NCI-H524 treated with DMSO at 0.1 percent for 48 hours (cell line): ENCODE measurements at regions not wholly inside any gene's neighbourhood (a gene's known extent, or its start where the extent isn't known, plus 50 kb on each side); places are given as distances from the start of the nearest gene placed in this dataset.

Experiments used
- DNase-seq: peaks from one replicate; lab custom pipeline; 2025; lab: John Stamatoyannopoulos, UW

DNA sequence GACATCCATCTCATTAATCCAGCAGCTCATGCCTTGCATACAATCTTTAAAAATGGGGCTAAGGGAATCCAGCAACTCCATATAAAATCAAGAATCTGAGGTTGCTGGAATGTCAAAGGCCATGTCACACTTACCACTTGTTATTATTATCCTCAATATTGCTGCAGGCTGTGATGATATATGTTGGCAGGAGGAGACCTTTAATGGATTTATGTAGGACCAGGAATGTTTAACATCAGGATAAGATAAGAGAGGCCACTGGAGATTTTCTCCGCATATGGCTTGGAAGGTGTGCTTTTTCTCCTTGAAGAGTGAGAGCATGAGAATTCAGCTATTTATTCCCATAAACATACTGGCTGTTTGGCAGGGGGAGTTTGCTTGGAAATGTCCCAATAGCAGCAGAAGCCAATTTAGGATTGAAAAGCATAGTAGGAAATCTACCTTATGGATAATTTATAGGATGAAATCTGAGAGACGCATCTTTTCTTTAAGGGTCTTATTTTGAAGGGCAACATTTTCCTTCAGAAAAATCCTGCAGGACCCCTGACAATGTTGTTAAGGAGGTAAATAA lies 481.4 kb downstream of the AGTPBP1 start:
- DNase-seq: no peak

GRCh38 chr9:85258823-85259370 lies 482.9 kb downstream of the AGTPBP1 start:
- DNase-seq: no peak

DNA sequence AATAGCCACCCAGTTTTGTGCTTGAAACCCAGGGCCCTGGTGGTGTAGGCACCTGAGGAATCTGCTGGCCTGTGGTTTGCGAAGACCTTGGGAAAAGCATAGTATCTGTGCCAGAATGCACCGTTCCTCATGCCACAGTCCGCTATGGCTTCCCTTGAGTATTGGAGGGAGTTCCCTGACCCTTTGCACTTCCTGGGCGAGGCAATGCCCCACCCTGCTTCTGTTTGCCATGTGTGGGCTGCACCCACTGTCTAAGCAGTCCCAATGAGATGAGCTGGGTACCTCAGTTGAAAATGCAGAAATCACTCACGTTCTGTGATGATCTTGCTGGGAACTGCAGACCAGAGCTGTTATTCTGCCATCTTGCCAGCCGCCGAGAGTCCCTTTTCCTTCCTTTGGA lies 483.5 kb downstream of the AGTPBP1 start:
- DNase-seq: no peak

DNA sequence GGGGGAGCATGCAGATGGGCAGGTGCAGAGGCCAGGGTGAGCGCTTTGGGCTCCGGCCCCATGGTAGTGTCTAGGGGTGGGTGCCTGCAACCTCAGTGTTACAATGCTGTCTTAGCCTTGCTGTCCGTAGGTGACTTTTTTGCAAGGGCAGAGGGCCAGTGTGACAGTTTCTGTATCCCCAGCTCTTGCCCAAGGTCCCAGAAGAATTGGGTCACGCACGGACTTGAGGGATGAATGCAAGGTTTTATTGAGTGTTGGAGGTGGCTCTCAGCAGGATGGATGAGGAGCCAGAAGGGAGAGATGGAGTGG lies 492.5 kb downstream of the AGTPBP1 start:
- no peak for DNase-seq

DNA sequence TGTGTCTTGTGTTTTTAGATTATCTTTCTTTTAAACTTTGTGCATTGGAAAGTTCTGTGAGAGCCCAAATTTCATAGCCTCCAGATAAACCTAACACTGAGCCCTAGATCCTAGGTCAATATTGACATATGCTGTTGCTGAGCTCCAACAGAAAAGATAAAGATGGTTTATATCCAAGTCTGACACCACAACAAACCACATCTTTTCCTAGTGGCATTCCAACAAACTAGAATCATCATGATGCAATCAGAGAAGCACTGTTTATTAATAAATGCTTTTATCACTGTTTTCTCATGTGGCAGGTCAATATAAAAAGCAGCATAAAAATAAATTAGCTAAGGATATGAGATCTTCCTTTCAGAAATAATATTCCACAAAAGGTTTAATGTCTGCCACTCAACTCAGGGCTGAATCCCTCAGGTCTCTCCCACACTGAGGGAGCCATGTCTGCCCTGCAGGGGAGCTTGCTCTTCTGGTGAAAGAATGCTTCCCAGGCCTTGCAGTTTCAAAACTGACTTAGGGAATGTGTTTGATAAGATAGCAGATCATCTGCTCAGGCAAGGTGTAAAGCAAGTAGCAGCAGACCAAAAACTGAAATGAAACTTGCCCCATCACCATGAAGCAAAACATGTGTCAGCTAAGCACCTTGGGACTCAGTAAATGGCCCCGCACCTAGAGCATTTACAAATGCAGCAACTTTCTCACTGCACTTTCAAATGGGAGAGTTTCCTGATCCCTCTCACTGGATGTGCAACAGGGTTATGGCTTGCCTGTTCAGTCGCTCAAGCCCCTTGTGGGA lies 493.0 kb downstream of the AGTPBP1 start:
- no peak for DNase-seq

- DNase-seq: no peak
These were observed 495.2 kb downstream of the AGTPBP1 start for GRCh38 chr9:85246541-85246940.

DNA sequence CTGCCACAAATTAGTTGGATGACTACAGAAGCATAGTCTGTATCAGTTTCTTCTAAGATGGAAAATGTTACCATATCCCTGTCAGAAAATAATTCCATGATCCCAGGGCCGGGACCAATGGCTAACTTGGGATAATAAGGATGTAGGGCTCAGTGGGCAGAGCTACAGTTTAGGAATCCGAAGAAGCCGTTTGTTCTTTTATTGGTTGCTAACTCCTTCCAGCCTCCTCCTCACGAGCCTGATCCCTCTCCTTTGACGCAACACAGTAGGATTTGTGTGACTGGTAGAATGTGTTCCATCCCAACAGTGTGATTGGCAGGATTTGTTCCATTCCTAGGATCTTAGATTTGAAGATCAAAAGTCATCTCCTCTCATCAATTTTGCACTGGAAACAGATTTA lies 496.9 kb downstream of the AGTPBP1 start:
- no peak for DNase-seq

- no peak for DNase-seq
These were observed 497.8 kb downstream of the AGTPBP1 start for GRCh38 chr9:85243977-85244376.

GRCh38 chr9:85237478-85237877 lies 504.3 kb downstream of the AGTPBP1 start:
- no peak for DNase-seq

GRCh38 chr9:85230081-85230480 lies 511.7 kb downstream of the AGTPBP1 start:
- DNase-seq: no peak

DNA sequence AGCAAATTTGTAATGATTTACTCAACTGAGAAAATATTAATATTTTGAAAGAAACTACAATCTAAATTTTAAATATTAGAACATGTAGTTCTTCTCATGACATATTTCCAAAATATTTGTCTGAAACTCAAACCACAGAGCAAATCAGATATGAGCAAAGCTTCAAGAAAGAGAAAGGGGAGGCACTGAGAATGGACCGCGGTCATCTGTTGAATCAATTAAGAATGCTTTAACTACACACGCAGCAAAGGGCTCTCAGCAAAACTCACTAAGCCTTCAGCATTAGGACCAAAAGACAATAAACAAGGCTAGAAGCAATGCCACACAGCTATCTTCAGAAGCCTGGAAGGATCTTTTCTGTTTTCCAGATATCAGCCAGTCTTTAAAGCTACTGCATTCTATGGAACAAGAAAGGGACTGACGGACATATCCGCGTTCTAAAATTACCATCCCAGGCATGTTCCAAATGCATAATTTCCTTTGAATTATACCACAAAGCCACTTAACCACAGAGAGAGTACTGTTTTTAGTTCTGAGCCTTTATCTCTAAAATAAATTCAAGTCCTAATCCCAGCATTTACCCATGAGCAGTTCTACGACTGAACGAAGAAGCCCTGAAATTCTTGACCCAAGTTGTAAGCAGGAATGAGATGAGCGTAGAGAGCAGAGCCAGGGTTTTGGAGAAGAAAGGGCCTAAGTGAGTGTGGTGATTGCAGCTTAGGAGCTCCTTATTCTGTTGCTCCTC lies 513.5 kb downstream of the AGTPBP1 start:
- DNase-seq: no peak

- DNase-seq: no peak
These were observed 516.6 kb downstream of the AGTPBP1 start for GRCh38 chr9:85225180-85225579.

DNA sequence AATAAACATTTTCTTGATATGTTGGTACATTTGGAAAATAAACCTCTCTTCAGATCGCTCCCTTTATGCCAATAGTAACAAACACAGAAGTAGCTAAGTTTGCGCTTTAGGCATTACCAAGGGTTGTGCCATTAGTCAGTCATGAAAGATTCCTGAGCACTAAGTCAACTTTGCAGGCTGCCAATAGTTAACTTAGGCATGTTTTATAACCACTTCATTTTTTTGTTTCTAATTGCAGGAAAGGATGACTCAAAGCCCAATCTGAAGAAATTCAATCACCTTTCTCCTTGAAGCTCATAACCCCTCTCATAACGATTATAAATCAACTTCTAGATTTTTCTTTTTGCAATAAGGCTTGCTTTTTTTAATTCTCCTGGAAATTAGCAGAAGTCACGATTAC lies 517.0 kb downstream of the AGTPBP1 start:
- DNase-seq: no peak

DNA sequence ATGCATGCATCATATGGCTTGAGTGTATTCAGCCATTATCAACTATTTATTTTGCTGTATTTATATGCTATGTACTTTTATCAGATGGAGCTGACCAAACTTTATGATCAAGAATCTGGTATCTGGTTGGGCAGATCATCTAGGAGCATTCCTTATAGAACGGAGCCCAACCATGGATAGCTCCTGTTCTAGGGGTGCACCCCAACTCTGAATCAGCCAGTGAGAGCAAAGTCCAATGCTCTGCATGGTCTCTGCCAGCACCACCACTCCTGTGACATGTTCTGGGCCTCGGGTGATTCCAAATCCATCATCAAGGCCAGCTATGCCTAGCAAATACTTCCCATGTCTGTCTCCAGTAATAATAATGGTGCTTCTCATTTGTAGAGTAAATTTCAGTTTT lies 517.5 kb downstream of the AGTPBP1 start:
- DNase-seq: no peak

GRCh38 chr9:85223506-85224125 lies 518.1 kb downstream of the AGTPBP1 start:
- no peak for DNase-seq

- no peak for DNase-seq
These were observed 525.2 kb downstream of the AGTPBP1 start for GRCh38 chr9:85216601-85217000.

DNA sequence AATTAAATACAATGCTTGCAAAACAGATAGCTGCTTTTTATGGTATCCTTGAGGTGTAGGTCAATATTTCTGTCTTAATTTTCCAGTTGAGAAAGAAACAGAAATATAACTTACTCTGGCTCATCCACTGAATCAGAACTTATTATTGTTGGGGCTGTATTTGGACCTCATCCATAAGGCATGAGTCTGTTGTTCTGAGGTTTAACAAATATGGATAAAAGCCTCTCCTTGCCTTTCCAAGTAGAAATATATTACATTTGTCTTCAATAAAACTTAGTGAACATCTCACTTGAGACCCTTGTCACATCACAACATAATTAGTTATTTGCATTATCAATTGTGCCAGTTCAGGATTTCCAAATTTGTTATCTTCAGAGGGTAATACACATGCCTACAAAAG lies 525.8 kb downstream of the AGTPBP1 start:
- DNase-seq: no peak

GRCh38 chr9:85215416-85215815 lies 526.3 kb downstream of the AGTPBP1 start:
- DNase-seq: no peak

- DNase-seq: no peak
These were observed 527.8 kb downstream of the AGTPBP1 start for GRCh38 chr9:85213650-85214607.

GRCh38 chr9:85212887-85213286 lies 528.9 kb downstream of the AGTPBP1 start:
- DNase-seq: no peak

DNA sequence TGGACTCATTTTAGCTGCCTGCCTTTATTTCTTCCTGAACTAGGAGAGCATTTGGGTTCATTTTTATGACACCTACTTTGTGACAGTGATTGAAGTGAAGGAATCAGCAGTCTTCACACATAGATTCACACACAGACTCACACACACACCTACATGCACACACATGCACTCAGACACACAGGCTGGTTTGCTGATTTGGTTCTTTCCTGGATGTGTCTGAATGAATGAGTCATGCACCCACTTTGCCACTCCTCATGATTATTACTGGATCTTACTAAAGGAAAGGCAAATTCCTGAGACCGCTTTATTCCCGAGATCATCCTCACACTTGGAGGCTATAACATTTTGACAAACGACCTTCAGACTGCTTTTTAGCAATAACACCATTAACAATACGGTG lies 529.5 kb downstream of the AGTPBP1 start:
- no peak for DNase-seq
